Activated CD4-positive, alpha-beta T cell treated with anti-CD3 and anti-CD28 coated beads, Interleukin-2, amount 50 U/mL, for 48 hours (primary cell): ENCODE measurements at regions not wholly inside any gene's neighbourhood (a gene's known extent, or its start where the extent isn't known, plus 50 kb on each side); places are given as distances from the start of the nearest gene placed in this dataset.

ENCODE experiments used
- DNase-seq, 2 experiments: peaks; one replicate each; pipeline ENCODE4 v3.0.0-alpha.2; 2020

DNA sequence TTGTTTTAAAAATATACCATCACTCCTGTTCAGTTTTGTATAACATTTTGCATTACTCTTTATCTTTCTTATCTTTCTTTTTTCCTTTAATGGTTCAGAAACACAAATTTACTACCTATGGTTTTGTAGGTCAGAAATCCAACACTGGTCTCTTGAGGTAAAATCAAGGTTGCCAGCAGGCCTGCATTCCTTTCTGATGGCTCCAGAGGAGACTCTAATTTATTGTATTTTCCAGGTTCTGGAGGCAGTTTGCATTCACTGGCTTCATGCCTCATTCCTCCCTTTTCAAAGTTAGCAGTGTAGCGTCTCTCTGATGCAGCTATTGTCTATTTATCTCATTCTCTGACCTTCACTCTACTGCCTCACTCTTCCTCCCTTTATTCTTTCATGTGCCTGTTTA lies 767.4 kb downstream of the SLITRK6 start:
- no peak for DNase-seq

DNA sequence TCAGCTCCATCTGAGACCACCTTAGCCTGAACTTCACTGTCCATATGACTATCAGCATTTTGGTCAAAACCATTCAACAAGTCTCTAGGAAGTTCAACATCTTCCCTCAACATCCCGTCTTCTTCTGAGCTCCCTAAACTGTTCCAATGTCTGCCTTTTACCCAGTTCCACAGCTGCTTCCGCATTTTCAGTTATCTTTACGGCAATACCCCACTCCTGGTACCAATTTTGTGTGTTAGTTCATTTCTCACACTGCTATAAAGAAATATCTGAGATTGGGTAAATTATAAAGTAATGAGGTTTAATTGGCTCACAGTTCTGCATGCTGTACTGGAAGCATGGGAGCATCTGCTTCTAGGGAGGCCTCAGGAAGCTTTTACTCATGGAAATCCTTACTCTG lies 771.2 kb downstream of the SLITRK6 start:
- no peak for DNase-seq

GRCh38 chr13:85019121-85019520 lies 780.1 kb downstream of the SLITRK6 start:
- no peak for DNase-seq

DNA sequence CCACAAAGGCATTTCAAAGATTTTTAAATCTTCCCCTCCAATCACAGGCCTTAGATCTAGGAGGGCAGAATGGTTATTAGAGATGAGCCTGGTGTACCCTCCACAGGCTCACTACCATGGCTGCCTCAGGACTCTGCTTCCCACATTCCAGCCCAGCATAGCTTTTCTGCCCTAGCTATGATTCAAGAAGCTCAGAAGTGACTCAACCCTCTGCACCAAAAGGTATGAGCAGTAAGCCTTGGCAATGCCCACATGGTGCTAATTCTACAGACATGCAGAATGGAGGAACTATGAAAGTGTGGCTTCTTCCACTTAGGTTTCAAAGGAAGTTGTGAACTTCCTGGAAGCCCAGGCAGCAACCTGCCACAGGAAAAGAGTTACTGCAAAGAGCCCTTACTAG lies 786.2 kb downstream of the SLITRK6 start:
- no peak for DNase-seq

DNA sequence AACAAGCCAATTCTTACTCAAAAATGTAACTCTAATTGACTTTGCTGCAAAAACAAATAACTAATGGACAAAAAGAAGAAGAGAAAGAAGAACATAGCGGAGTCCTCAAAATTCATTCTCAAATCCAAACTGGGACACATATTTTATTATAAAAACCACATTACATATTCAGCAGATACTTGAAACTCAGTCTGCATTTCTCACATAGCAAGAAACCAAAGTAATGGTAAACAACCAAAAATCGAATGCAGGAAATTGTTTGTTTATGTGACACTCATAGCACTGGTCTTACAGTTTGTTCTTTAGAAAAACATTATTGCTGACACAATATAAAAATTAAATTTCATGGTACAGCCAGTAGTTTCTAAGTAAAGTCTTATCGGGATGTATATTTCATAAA lies 789.8 kb downstream of the SLITRK6 start:
- no peak for DNase-seq

DNA sequence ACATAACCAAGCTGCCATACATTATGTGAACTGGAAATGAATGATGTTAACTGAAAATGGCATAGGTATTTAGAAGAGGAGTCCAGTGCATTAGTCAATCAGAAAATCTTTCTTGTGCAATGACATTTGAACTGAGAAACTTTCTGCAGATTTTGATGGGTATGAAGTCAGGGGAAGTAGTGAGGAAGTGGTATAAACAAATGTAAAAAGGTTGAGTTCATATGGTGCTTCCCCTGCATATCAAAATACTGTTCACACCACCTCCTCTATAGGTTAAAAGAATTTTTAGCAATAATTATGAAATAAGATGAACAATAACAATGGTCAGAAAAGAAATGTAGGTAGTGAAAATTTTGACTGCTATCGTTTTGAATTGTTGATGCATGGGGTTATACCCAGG lies 800.0 kb downstream of the SLITRK6 start:
- no peak for DNase-seq

GRCh38 chr13:84998681-84999080 lies 800.5 kb downstream of the SLITRK6 start:
- DNase-seq = no peak

DNA sequence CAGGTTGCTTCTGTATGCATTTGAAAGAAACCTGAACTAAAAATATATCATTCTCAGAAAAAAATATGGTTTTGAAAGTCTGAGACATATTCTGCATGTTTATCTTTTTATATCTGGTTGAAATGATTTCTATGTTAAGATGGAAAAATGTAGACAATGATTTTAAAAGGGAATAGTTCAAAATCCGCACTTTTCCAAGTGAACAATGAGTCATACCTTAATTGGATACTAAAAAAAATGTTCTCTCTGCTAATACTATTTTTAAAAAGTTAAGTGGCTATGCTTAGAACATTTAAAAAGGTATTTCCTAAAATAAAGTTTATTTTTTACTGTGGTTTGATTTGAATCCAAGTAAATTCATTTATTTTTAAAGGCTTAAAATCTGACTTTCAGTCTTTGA lies 801.4 kb downstream of the SLITRK6 start:
- DNase-seq = no peak

- DNase-seq = no peak
These were observed 804.6 kb downstream of the SLITRK6 start for GRCh38 chr13:84994582-84994981.

DNA sequence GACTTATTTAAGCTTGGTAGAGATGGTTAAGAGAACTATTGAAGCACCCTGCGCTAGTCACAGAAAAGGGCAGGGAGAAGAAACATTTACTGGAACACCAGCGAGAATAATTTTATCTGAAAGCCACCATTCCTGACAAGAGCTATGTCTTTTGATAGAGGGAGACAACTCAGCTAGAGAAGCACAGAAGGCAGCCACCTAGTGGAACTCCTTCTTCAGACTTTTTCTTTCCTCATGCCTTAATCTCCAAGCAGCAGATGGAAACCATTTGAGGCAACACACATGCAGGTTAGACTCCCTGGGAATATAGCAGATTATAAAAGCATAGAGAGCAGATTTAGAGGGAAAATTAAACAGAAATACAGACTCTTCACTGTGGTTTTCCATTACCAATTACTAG lies 813.4 kb downstream of the SLITRK6 start:
- DNase-seq = no peak

- DNase-seq = no peak
These were observed 815.9 kb downstream of the SLITRK6 start for GRCh38 chr13:84983321-84983720.

GRCh38 chr13:84980571-84980970 lies 818.6 kb downstream of the SLITRK6 start:
- no peak for DNase-seq

DNA sequence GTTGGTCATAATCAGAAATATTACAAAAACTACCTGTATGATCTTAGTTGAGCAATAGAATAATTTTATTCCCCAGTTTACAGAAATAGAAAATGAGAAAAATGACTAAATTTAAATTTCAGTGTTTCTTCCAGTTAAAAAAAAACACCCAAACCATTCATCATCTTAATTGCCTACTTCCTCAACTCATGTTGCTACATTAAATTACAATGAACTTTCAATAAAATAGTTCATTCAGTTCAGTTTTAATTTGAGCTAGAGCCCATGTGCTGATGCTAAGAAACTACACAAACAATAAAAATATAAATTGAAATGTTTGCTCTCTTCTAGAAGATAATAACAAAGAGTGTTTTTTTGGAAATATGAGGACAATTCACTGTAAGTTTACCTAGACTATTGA lies 820.4 kb downstream of the SLITRK6 start:
- no peak for DNase-seq

GRCh38 chr13:84973661-84974060 lies 825.6 kb downstream of the SLITRK6 start:
- no peak for DNase-seq

DNA sequence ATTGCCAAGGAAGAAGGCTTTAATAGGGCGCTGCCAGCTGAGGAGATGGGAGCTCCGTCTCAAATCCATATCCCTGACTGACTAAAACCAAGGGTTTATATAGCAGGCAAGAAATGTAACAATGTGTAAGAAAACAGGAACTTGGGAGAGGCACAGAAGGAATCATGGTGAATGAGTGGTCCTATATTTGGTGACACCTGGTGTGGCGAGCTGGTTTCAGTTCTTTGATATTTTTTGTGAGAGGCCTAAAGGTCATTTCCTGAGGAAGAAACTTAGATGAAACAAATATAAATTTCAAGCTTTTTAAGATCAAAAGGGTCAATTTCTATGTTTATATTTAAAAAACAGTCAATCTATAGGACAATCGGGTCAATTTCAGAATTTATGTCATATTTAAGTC lies 826.3 kb downstream of the SLITRK6 start:
- no peak for DNase-seq

- DNase-seq = no peak
These were observed 836.4 kb downstream of the SLITRK6 start for GRCh38 chr13:84962849-84963248.

DNA sequence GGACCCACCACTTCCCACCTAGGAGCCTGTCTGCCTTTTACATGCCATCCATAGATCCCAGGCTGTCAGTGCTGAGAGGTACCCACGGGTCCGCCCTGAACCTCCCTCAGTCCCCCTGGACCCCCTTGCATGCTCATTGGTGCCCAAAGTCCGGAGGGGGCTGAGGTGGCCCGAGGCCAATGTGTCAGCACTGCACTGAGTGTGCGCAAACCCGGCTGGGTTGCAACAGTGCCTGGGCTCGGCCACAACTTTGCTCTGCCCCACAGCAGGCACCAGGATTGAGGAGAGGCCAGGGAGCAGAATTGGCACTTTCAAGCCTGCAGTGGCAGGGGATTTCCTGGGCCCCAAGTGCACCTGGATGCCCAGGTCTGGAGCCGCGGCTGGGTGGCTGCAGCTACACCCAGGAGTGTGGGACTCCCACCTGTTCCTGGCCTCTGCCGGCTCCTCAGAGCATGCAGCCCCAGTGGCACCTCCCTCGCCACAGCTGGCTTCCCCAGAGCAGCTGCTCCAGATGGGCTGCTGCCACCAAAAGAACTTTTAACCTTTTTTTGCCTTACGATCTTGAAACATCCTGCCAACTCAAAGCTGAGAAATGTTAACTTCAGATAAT lies 837.0 kb downstream of the SLITRK6 start:
- no peak for DNase-seq

- no peak for DNase-seq
These were observed 838.2 kb downstream of the SLITRK6 start for GRCh38 chr13:84961023-84961422.

- no peak for DNase-seq
These were observed 839.4 kb downstream of the SLITRK6 start for GRCh38 chr13:84959818-84960217.

GRCh38 chr13:84954636-84955035 lies 844.6 kb downstream of the SLITRK6 start:
- DNase-seq = no peak

DNA sequence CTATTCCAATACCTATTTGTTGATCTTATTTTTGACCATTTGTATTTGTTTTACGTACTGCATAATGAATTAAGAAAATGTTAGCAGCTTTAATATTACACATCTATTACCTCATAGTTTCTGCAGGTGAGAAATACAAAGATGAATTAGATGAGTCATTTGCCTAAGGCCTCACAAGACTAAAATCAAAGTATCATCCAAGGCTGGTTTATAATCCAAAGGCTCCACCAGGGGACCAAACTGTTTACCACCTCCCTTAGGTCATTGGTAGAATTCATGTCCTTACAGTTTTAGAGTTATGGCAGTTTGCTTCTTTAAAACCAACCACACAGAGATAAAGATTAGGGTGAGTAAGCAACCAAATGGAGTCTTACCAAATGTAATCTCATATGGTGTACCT lies 848.1 kb downstream of the SLITRK6 start:
- DNase-seq = no peak

- DNase-seq = no peak
These were observed 853.0 kb downstream of the SLITRK6 start for GRCh38 chr13:84946192-84946591.

DNA sequence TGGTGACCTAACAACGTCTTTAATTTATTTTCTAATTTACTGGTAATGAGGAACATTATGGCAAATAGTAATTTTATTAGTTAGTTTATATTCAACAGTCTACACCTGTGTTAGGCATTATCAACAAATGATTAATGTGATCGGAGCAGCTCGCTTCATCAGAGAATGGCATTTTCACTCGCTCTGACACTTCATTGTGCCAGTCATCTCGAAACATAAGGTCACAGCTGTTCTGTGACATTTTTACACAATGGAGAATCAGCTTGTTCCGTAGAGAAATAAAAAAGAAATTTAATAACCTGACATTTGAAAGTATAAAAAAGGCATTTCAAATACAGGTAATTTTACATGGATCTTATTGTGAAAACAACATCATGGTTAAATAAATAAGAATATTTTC lies 858.4 kb downstream of the SLITRK6 start:
- DNase-seq = no peak

- no peak for DNase-seq
These were observed 859.1 kb downstream of the SLITRK6 start for GRCh38 chr13:84940167-84940566.

DNA sequence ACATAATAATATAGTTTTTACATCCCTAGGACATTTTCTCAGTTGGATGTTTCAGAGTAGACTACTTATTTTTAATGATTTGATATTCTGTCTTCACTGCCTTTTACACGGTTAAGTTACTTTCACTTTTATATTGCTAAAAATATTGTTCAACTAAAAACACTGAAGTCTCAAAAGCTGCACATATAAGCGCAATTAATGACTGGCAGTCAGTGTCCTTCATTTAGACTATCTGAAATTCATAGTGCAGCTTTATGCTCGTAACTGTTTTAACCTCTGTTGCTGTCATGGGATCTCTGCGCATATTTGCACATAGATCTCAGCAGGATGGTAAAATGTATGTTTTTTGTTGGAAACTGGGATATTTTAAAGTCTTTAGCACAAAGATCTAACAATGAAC lies 864.3 kb downstream of the SLITRK6 start:
- DNase-seq = no peak

DNA sequence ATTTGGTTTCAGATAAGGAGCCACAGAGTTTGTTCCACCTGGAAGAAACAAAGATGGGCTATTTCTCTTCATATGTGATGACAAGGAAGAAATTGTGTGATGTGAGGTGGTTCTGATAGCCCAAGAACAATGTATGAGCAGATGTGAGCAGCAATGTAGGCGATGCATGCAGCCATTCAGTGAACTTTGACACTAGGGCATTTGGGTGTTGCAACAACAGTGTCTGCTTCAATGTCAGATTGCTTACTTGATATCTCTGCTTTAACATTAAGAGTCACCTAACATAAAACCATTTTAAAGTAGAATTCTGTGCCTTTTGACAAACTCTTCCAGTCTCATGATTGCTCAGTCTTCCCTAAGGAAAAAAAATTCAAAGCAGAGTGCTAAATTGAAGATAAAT lies 865.4 kb downstream of the SLITRK6 start:
- no peak for DNase-seq
